HG03280 (cell line): ENCODE measurements at regions not wholly inside any gene's neighbourhood (a gene's known extent, or its start where the extent isn't known, plus 50 kb on each side); places are given as distances from the start of the nearest gene placed in this dataset.
"Not testable (repeated sequence)": the region's sequence is repeated elsewhere in the genome, so short reads cannot be mapped to it uniquely, and the experiment has no call there.

ENCODE experiments used
- ATAC-seq: cut with Tn5 transposase; IDR thresholded peaks from one replicate; pipeline ENCODE4 v1.9.1; 2021; ENCODE audit warnings: mild to moderate bottlenecking, moderate library complexity; ENCODE audit not compliant: unreplicated experiment

- ATAC-seq: no peak
Observed at GRCh38 chr3:159879598-159879997, 109.0 kb upstream of the IL12A start.

- no peak for ATAC-seq
Observed at GRCh38 chr3:159881208-159881607, 107.4 kb upstream of the IL12A start.

- ATAC-seq: no peak
Observed at GRCh38 chr3:159881828-159882309, 106.8 kb upstream of the IL12A start.

- ATAC-seq: no peak
Observed at GRCh38 chr3:159882367-159882766, 106.3 kb upstream of the IL12A start.

GRCh38 chr3:159882790-159883779 lies 105.5 kb upstream of the IL12A start:
- no peak for ATAC-seq

GRCh38 chr3:159884661-159885402 lies 103.8 kb upstream of the IL12A start:
- no peak for ATAC-seq

- ATAC-seq: peak; percentile 50
Observed at GRCh38 chr3:159886050-159886449, 102.6 kb upstream of the IL12A start.

GRCh38 chr3:159886530-159886929 lies 102.1 kb upstream of the IL12A start:
- ATAC-seq: not testable (repeated sequence)

GRCh38 chr3:159887168-159887567 lies 101.5 kb upstream of the IL12A start:
- no peak for ATAC-seq

GRCh38 chr3:159887911-159888310 lies 100.7 kb upstream of the IL12A start:
- no peak for ATAC-seq

GRCh38 chr3:159892171-159892795 lies 96.4 kb upstream of the IL12A start:
- ATAC-seq: no peak

- ATAC-seq: no peak
Observed at GRCh38 chr3:159892801-159893200, 95.8 kb upstream of the IL12A start.

- no peak for ATAC-seq
Observed at GRCh38 chr3:159894386-159894785, 94.2 kb upstream of the IL12A start.

- no peak for ATAC-seq
Observed at GRCh38 chr3:159895430-159895829, 93.2 kb upstream of the IL12A start.

- ATAC-seq: no peak
Observed at GRCh38 chr3:159896543-159896942, 92.1 kb upstream of the IL12A start.

GRCh38 chr3:159897331-159898075 lies 91.1 kb upstream of the IL12A start:
- ATAC-seq: no peak

- ATAC-seq: no peak
Observed at GRCh38 chr3:159898147-159898546, 90.5 kb upstream of the IL12A start.

- no peak for ATAC-seq
Observed at GRCh38 chr3:159899166-159899565, 89.5 kb upstream of the IL12A start.

GRCh38 chr3:159902546-159903314 lies 85.9 kb upstream of the IL12A start:
- peak; percentile 62 for ATAC-seq

- no peak for ATAC-seq
Observed at GRCh38 chr3:159904455-159904854, 84.2 kb upstream of the IL12A start.
